ENCODE measurements at regions not wholly inside any gene's neighbourhood (a gene's known extent, or its start where the extent isn't known, plus 50 kb on each side); places are given as distances from the start of the nearest gene placed in this dataset.
"Not testable (repeated sequence)": the region's sequence is repeated elsewhere in the genome, so short reads cannot be mapped to it uniquely, and the experiment has no call there.

GRCh38 chr21:10343146-10343935 is 178.0 kb upstream of the TPTE start:
- H3K4me2 ChIP-seq (ENCODE audit: insufficient read depth, low read length); H3K36me3 ChIP-seq (ENCODE audit: insufficient read depth, low read length); H3K4me3 ChIP-seq (ENCODE audit: low read depth in 1 of 2, low read length in 2 of 2); H2AFZ ChIP-seq (ENCODE audit: low read depth, low read length); H4K20me1 ChIP-seq (ENCODE audit: insufficient read depth, low read length); H3K79me2 ChIP-seq (ENCODE audit: insufficient read depth, low read length); H3K27ac ChIP-seq (ENCODE audit: low read length); ATAC-seq (ENCODE audit: insufficient read depth, low read depth); H3K27me3 ChIP-seq (ENCODE audit: insufficient read depth, low read length, poor library complexity); H3K4me1 ChIP-seq (ENCODE audit: insufficient read depth, low read length); DNase-seq; H3K9ac ChIP-seq (ENCODE audit: low read depth, low read length): not testable (repeated sequence)
- peaks cover 33% of the 10 kb centered on the region for H3K9me3 ChIP-seq (ENCODE audit: insufficient read depth, low read length, severe bottlenecking)

GRCh38 chr21:10344266-10344665 is 177.1 kb upstream of the TPTE start:
- not testable (repeated sequence) for H3K4me2 ChIP-seq (ENCODE audit: insufficient read depth, low read length); H4K20me1 ChIP-seq (ENCODE audit: insufficient read depth, low read length); H3K9ac ChIP-seq (ENCODE audit: low read depth, low read length); H3K4me1 ChIP-seq (ENCODE audit: insufficient read depth, low read length); H3K79me2 ChIP-seq (ENCODE audit: insufficient read depth, low read length); DNase-seq; H3K4me3 ChIP-seq (ENCODE audit: low read depth in 1 of 2, low read length in 2 of 2); H3K27ac ChIP-seq (ENCODE audit: low read length); H3K27me3 ChIP-seq (ENCODE audit: insufficient read depth, low read length, poor library complexity); H3K36me3 ChIP-seq (ENCODE audit: insufficient read depth, low read length); H2AFZ ChIP-seq (ENCODE audit: low read depth, low read length); ATAC-seq (ENCODE audit: insufficient read depth, low read depth)
- peaks cover 31% of the 10 kb centered on the region for H3K9me3 ChIP-seq (ENCODE audit: insufficient read depth, low read length, severe bottlenecking)

- not testable (repeated sequence) for H3K4me2 ChIP-seq (ENCODE audit: insufficient read depth, low read length); H3K9ac ChIP-seq (ENCODE audit: low read depth, low read length); H3K27me3 ChIP-seq (ENCODE audit: insufficient read depth, low read length, poor library complexity); H3K4me1 ChIP-seq (ENCODE audit: insufficient read depth, low read length); H2AFZ ChIP-seq (ENCODE audit: low read depth, low read length); H3K79me2 ChIP-seq (ENCODE audit: insufficient read depth, low read length); H3K27ac ChIP-seq (ENCODE audit: low read length); H3K36me3 ChIP-seq (ENCODE audit: insufficient read depth, low read length); H3K4me3 ChIP-seq (ENCODE audit: low read depth in 1 of 2, low read length in 2 of 2); DNase-seq; ATAC-seq (ENCODE audit: insufficient read depth, low read depth); H4K20me1 ChIP-seq (ENCODE audit: insufficient read depth, low read length)
- H3K9me3 ChIP-seq (ENCODE audit: insufficient read depth, low read length, severe bottlenecking), result peaks cover 31% of the 10 kb centered on the region
These were observed 176.2 kb upstream of the TPTE start for GRCh38 chr21:10345178-10345612.

- H3K4me3 ChIP-seq (ENCODE audit: low read depth in 1 of 2, low read length in 2 of 2); H4K20me1 ChIP-seq (ENCODE audit: insufficient read depth, low read length): not testable (repeated sequence)
These were observed 175.1 kb upstream of the TPTE start for GRCh38 chr21:10346249-10346648.

GRCh38 chr21:10346933-10347615 is 174.3 kb upstream of the TPTE start:
- H3K9me3 ChIP-seq (ENCODE audit: insufficient read depth, low read length, severe bottlenecking), result peaks cover 27% of the 10 kb centered on the region
- not testable (repeated sequence) for H3K79me2 ChIP-seq (ENCODE audit: insufficient read depth, low read length); H4K20me1 ChIP-seq (ENCODE audit: insufficient read depth, low read length); H3K27me3 ChIP-seq (ENCODE audit: insufficient read depth, low read length, poor library complexity); H3K36me3 ChIP-seq (ENCODE audit: insufficient read depth, low read length); DNase-seq; H3K4me1 ChIP-seq (ENCODE audit: insufficient read depth, low read length); H2AFZ ChIP-seq (ENCODE audit: low read depth, low read length); H3K4me2 ChIP-seq (ENCODE audit: insufficient read depth, low read length); H3K4me3 ChIP-seq (ENCODE audit: low read depth in 1 of 2, low read length in 2 of 2); ATAC-seq (ENCODE audit: insufficient read depth, low read depth); H3K27ac ChIP-seq (ENCODE audit: low read length); H3K9ac ChIP-seq (ENCODE audit: low read depth, low read length)

More at GRCh38 chr21:10346249-10346648, 175.1 kb upstream of the TPTE start:
- not testable (repeated sequence) for H3K4me2 ChIP-seq (ENCODE audit: insufficient read depth, low read length); H3K27ac ChIP-seq (ENCODE audit: low read length); H2AFZ ChIP-seq (ENCODE audit: low read depth, low read length); H3K9ac ChIP-seq (ENCODE audit: low read depth, low read length); ATAC-seq (ENCODE audit: insufficient read depth, low read depth); H3K4me1 ChIP-seq (ENCODE audit: insufficient read depth, low read length); H3K27me3 ChIP-seq (ENCODE audit: insufficient read depth, low read length, poor library complexity); DNase-seq; H3K79me2 ChIP-seq (ENCODE audit: insufficient read depth, low read length); H3K36me3 ChIP-seq (ENCODE audit: insufficient read depth, low read length)
- H3K9me3 ChIP-seq (ENCODE audit: insufficient read depth, low read length, severe bottlenecking), result peaks cover 27% of the 10 kb centered on the region

GRCh38 chr21:10347675-10348074 is 173.7 kb upstream of the TPTE start:
- H3K9me3 ChIP-seq (ENCODE audit: insufficient read depth, low read length, severe bottlenecking), result peaks cover 27% of the 10 kb centered on the region
- not testable (repeated sequence) for H2AFZ ChIP-seq (ENCODE audit: low read depth, low read length); H4K20me1 ChIP-seq (ENCODE audit: insufficient read depth, low read length); H3K79me2 ChIP-seq (ENCODE audit: insufficient read depth, low read length); H3K4me1 ChIP-seq (ENCODE audit: insufficient read depth, low read length); H3K36me3 ChIP-seq (ENCODE audit: insufficient read depth, low read length); H3K27me3 ChIP-seq (ENCODE audit: insufficient read depth, low read length, poor library complexity); DNase-seq; H3K4me3 ChIP-seq (ENCODE audit: low read depth in 1 of 2, low read length in 2 of 2); ATAC-seq (ENCODE audit: insufficient read depth, low read depth); H3K4me2 ChIP-seq (ENCODE audit: insufficient read depth, low read length); H3K27ac ChIP-seq (ENCODE audit: low read length); H3K9ac ChIP-seq (ENCODE audit: low read depth, low read length)

- not testable (repeated sequence) for ATAC-seq (ENCODE audit: insufficient read depth, low read depth); H4K20me1 ChIP-seq (ENCODE audit: insufficient read depth, low read length); H3K4me3 ChIP-seq (ENCODE audit: low read depth in 1 of 2, low read length in 2 of 2); DNase-seq; H3K79me2 ChIP-seq (ENCODE audit: insufficient read depth, low read length); H3K36me3 ChIP-seq (ENCODE audit: insufficient read depth, low read length); H2AFZ ChIP-seq (ENCODE audit: low read depth, low read length); H3K27ac ChIP-seq (ENCODE audit: low read length); H3K4me1 ChIP-seq (ENCODE audit: insufficient read depth, low read length); H3K27me3 ChIP-seq (ENCODE audit: insufficient read depth, low read length, poor library complexity); H3K4me2 ChIP-seq (ENCODE audit: insufficient read depth, low read length); H3K9ac ChIP-seq (ENCODE audit: low read depth, low read length)
- H3K9me3 ChIP-seq (ENCODE audit: insufficient read depth, low read length, severe bottlenecking), result peaks cover 26% of the 10 kb centered on the region
These were observed 173.2 kb upstream of the TPTE start for GRCh38 chr21:10348150-10348549.

GRCh38 chr21:10354851-10355578 is 166.4 kb upstream of the TPTE start:
- not testable (repeated sequence) for H3K4me3 ChIP-seq (ENCODE audit: low read depth in 1 of 2, low read length in 2 of 2); H4K20me1 ChIP-seq (ENCODE audit: insufficient read depth, low read length); H3K4me2 ChIP-seq (ENCODE audit: insufficient read depth, low read length); H3K4me1 ChIP-seq (ENCODE audit: insufficient read depth, low read length); H3K27ac ChIP-seq (ENCODE audit: low read length); H3K79me2 ChIP-seq (ENCODE audit: insufficient read depth, low read length); H3K36me3 ChIP-seq (ENCODE audit: insufficient read depth, low read length); H3K27me3 ChIP-seq (ENCODE audit: insufficient read depth, low read length, poor library complexity); H3K9ac ChIP-seq (ENCODE audit: low read depth, low read length); ATAC-seq (ENCODE audit: insufficient read depth, low read depth); H2AFZ ChIP-seq (ENCODE audit: low read depth, low read length); DNase-seq
- peaks cover 11% of the 10 kb centered on the region for H3K9me3 ChIP-seq (ENCODE audit: insufficient read depth, low read length, severe bottlenecking)
